ENCODE measurements at regions not wholly inside any gene's neighbourhood (a gene's known extent, or its start where the extent isn't known, plus 50 kb on each side); places are given as distances from the start of the nearest gene placed in this dataset.

- TF ChIP-seq CTCF (IDR thresholded peaks at IDR 0.05), result no peak
- no peak for TF ChIP-seq ZFX (IDR thresholded peaks at IDR 0.05; ENCODE audit: borderline replicate concordance)
Measured at GRCh38 chr11:32200136-32200847, 109.4 kb downstream of the RCN1 start.

Measured in 22Rv1 (cell line).